ENCODE measurements at regions not wholly inside any gene's neighbourhood (a gene's known extent, or its start where the extent isn't known, plus 50 kb on each side); places are given as distances from the start of the nearest gene placed in this dataset.

DNA sequence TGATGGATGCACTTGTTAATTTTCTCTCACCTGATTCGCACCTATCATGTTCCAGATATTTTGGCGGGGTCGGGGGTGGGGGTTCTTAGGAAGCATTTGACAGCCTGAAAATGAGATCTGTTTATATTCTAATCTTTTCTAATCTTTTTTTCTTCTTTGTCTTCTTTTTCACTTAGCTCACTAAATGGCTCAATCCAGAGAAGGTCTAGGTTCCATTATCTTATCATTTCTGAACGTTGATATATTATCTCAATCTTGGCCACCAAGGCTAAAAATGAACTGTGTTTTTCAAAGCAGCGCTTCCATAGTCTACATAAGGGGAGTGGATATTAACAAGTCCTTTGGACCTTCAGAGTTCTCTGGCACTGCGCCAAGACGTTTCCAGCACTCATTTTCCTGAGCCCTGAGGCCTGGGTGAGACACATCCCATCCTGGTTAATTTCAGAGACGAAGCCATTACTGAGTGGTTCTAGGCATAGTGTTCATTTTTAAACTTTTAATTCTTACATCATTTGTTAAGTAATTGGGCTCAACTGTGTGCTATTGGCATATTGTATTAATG lies 229.0 kb downstream of the SOX11 start:
- no peak for DNase-seq

DNA sequence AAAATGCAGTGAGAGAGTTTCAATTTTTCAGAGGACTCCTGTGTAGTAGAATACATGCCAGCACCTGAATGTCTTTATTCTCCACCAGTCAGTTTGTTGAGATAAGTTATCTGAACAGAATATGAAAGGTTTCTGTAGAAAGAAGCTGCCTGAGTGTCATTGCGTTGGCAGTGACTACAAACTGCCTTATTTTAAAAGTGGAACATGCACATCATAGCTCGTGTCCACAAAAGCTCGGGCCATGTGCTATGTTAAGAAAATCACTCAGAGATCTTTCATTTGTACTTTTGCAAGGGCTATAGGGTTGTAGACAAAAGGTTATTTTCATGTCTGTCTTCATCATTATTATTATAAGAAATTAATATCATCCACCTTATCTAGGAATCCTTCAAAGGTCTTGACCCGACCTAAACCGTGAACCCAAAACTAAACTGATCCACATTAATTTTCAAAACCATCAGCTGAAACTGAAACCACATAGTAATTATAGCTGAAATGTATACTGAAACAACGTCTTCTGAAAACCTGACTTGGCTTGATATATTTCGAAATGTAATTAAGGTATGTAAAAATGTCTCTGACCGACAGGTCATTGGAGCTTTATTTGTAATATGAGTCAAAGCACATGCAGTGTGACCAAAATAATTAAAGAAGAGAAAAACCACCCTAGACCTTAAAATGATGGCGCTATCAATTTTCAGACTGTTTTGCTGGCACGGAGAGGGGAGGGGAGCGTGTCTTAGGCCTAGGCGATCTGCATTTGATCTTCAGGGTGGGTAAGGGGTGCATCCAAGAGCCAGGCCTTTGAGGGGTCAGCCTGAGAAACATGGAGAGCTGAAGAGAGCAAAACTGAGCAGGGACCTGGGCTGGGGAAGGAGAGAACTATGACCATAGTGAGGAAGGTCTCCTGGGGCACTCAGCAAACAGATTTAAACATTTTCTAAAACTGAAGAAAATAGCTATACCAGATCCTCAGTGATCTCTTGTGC lies 232.1 kb downstream of the SOX11 start:
- no peak for DNase-seq

DNA sequence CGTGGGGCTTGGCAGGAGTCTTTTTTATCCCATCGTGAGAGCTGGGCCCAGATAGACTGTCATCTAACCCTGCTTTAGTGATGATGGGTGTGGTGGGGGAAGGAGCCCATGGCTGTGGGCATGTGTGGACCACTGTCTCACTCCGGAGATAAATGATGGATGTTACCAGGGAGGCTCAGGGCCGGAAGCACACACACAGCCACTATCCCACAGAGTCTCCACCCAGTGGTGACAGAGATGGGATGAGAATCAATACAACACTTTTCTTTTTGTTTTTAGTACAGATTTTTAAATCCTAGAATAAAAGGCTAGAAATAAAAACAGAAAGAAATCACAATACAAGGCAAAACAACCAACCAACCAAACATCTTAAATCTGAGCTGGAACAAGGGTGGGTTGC lies 233.4 kb downstream of the SOX11 start:
- no peak for DNase-seq

DNA sequence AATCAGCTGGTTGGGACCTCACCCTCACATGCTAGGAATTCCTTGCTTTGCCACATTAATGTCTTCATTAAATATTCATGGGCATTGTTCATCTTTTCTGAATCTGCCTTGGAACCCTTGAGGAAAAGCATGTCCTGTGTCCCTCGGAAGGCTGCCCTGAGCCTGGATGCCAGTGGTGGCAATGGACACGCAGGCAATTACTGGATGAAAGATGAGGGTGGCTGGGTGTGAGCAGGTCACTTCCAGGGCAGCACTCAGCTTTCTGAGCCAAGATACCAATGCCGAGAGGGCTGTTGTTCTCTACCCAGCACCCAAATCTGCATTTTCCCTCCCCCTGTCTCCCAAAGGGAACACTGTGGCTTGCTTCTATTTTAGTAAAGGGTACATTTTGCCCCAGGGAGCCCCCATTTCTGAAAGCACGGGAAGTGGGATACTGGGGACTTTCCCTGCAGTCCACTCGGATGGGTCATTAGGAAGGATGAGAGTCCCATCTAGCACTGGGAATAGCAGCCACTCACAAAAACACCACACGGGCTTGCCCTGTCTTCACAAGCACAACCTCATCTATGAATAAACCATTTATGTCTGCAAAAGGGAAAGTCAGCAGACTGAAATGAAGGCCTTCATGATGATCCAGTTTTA lies 234.8 kb downstream of the SOX11 start:
- no peak for DNase-seq

DNA sequence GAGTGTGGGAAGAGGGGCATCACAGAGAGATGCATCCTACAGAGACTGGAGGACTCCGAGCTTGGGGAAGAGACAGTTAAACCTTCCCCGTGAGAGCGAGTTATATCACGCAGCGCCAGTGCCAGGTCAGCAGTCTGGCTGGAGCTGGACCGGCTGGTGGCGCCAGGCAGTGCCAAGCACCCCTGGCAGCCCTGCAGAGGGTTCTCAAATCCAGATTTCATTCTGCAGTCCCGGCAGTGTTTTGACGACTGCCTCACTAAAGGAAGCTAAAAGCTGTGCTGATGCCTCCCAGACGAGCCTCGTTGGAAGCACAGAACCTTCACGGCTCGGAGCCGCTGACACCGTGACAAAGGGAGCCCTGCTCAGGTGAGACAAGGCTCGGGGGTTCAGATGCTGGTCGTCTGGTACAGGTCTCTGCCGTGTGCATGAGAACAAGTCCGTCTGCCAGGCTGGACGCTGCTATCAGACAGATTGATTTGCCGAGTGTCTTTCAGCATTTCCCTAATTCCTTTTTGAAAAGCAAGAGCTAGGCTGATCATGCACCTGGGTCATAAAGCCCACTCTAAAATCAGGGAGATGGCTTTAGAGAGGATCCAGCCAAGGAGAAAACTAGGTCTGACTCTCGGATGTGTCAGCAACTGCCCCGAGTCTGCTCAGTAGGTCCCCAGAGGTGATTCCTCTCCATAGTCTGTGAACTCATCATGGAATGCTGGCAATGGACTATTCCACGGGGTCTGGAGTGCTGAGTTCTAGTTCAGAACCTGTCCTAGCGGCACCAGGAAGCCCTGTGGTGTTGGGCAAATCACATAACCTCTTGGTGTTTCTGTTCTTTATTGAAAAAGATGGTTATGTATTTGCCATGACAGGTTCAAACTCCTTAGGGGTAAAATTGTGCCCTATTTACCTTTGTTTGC lies 240.6 kb downstream of the SOX11 start:
- no peak for DNase-seq

DNA sequence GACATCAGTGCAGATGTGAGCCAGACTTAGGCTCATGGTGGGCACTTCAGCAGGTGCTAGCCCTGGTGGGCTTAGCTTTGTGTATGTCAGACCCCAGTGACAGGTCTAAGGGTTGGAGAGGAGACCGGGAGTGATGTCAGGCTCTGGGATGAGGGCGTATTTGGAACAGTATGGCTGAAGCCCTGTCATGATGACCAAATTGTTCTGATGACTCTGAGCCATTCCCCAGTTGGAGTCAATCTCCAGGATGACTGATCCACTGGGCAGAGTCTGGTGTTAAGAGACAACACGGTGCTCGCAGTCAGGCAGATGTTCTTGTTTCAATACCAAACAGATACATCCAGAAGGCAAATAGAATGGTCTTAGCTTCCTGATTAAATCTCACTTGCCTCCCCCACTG lies 241.5 kb downstream of the SOX11 start:
- DNase-seq = no peak

DNA sequence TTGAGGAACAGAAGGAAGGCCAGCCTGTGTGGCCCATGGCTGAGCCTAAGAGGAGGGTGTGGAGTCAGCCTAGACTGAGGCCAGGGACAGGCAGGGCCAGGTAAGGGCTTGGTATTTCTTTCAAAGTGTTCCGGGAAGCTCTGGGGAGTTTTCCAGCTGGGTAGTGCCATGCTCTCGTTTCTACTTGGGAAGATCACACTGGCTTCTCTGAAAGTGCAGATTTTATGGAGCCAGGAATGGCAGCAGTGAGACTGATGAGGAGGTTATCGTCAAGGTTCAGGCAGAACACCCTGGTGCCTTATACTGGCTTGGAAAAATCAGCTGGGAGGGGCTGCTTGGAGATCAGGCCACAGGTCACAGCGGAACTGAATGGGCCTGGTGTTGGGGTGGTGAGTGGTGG lies 245.1 kb downstream of the SOX11 start:
- DNase-seq = no peak

DNA sequence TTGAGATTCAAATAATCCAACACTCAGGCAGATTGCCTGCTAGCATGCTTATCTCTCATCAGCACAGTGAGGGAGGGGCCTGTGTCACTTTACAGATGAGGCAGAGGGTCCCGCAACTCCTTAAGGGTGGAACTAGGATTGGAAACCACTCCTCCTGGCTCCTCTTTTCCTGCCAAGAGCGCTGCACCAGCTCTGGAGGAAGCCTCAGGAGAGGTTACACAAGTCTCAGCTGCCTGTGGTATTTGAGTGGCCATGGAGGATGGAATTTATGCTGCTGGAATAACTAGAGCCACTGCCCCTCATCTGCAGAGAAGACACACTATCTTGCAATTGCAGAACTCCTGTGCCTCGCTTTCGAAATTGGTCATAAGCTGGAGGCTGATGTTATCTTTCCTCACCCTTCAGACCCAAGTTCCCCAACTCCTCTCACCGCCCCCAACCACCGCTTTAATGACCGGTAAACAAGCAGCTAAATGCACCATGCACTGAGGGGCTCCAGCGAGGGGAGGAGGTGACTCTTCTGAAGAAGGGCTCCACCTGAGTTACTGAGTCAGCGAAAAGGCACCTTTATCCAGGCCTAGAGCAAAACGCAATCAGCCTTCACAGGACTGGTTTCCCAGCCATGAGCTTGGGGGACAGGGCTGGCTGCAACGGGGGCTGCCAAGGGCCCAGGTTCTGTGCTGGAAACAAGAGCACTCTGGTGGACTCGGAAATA lies 245.8 kb downstream of the SOX11 start:
- no peak for DNase-seq

DNA sequence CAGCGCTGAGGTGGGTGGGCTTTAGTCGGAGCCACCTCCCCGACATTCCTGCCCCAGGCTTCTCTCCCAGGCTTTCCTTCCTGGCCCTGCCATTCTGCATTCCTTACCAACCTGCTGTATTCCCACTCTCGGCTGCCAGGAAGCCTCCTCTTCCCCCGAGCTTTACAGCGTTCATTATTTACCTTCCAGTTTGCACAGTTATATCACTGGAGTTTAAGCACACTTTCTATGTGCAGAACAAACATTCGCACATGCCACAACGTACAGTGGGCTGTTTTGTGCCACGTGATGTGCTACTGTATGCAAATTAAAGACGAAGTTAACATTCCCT lies 246.3 kb downstream of the SOX11 start:
- DNase-seq = no peak

DNA sequence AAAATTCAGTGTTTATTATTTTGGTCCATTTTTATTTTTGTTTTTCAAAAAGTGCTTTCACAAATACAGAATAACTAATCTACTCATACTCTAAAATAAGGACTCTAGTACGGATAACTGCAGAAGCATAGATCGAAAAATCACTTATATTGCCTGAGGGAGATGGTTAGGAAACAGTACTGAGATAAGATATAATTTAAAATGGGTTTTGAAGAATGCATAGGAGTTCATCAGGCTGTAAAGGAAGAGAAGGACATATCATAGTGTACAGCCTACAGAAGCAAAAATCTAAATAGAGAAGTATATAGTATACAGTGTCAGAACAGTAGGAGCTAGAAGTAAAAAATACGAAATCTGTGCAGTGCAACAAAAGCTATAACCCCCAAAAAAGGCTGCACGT lies 247.4 kb downstream of the SOX11 start:
- no peak for DNase-seq

DNA sequence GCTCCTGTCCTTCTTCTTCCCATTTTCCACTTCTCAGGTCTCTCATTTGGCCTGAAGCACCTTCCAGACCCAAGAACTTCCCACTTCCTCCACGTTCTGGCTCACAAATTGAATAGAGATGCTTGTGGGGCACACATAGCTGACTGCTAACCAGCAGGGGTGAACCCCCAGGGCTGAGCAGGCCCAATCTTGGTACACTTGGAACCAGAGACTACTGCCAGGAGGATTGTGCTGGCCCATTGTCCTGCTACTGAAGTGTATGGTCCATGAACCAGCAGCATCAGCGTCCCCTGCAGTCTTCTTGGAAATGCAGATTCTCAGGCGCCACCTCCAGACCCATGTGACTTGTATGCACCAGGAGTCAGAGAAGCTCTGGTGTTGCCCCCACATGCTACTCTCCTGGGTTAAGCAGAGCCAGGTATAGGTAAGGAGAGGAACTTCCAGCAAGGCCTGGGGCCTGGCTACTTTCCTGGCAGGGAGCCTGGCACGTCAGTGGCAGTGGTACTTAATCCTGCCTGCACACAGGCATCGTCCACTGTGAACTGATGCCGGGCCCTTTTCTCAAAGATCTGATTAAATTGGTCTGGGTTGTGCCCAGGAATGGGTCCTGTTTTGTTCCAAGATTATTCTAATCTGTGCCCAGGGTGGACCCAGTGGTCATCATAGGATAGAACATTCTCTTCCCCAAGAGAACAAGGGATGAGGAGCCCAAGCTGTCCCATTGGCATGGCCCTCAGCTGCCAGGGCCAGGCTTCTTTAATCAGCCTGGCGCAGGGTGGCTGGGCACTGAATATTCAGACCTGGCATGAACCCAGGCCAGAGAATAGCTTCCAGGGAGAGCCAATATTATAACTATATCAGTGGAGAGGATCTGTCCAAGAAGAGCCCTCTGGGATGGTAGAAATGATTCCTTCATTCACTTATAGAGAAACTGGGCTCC lies 248.7 kb downstream of the SOX11 start:
- DNase-seq = no peak

DNA sequence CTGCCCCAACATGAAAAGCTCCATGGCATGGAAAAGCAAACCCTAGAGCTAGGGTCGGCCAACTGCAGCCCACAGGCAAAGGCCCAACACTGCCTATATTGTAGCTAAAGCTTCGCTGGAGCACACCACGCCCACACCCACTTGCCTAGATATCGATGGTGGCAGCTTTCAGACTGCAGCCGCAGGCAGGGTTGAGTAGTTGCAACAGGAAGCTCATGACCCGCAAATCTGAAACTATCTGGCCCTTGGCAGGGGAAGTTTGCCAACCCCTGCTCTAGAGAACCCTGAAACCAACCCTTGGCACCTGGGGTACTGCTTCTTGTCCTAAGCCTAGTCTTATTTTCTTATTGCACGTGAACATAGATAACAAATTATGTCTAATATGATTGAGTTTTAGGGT lies 250.0 kb downstream of the SOX11 start:
- no peak for DNase-seq

DNA sequence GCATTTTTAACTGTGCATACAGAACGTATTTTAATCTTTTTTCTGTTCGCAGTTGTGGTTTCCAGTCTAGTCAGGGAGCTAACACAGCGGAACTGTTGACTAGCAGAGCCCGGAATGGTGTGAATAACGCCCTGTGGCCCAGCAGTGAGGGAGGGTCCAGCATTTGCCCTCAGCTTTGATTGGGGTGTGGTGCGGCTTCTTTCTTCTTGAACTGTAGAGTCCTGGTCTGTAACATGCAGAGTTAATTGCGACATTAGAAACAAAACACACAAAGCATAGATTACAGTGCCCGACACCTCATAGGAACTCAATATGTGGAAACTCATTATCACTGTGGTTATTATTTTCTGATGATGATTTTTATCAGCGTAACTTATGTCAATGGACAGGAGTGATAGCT lies 253.6 kb downstream of the SOX11 start:
- DNase-seq = no peak

DNA sequence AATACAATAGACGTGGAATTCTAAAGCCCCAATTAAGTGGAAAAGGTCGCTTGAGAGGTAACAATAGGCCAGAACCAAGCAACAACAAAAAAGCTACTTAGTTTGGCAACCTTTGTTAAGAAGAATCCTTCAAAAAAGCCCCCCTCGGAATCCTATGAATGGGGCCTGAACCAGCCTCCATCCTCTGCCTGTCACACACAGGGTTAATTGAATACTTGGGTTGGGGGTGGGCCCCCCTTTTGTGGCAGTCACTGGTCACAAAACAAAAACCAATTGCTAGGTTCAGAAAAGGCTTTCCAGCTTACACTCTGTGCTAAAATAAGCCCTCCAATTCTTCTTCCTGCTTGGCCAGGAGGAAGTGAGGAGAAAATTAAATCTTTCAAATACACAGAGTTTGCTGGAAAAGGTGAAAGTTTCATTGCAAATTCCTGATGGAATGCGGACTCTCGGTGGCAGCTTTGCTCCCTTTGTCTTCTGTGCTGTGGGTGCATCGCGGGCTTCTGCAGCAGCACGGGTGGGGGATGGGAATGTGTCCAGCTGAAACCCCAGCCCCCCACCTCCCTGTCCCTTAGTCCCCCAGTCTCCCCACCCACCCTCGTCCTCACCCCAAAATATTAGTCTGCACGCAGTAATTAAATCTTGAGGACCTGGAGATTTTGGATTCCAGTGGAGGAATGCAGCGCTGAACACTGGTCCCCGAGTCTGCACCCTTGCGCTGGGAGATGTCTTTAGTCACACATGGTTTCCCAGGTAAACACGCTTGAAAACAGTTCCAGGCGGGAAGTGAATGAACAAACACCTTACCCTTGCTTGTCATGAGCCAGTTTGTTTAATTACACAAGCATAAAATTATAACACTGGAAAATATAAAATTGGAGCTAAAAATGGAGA lies 254.3 kb downstream of the SOX11 start:
- no peak for DNase-seq

DNA sequence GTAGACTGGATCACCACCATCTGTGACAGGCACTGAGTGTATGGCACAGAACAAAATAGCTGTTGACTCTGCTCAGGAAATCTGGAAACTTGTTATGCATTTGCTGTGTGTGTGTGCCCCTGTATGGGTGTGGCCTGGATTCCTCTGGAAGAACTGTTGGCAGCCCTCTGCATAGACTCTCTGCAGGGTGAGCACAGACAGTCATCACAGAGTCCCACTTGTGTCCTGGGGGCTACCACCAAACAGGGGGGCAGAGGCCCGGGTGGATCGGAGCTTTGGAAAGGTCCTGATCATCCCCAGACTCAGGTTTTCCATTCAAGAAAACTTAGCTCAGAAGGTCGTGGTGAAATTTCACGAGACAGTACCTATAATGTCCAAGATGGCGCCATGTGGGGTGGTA lies 258.6 kb downstream of the SOX11 start:
- no peak for DNase-seq

DNA sequence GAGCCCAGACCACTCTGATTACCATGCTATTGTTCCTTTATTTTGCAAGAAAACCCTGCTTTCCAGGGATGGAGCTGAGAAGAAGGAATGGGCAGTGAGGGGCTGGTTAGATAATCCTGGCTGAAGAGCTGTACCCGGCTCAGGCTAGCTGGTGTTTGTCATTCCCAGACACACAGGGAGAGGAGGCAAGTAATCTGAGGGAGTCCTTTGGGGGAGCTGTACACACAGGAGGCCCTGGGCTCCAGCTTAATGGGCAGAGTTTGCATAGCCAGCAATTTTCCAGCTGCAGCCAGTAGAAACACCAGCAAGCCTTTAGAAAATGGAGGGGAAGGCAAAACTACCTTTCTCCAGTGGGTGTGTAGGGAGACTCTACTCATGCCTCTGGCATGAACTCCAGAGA lies 259.3 kb downstream of the SOX11 start:
- no peak for DNase-seq

DNA sequence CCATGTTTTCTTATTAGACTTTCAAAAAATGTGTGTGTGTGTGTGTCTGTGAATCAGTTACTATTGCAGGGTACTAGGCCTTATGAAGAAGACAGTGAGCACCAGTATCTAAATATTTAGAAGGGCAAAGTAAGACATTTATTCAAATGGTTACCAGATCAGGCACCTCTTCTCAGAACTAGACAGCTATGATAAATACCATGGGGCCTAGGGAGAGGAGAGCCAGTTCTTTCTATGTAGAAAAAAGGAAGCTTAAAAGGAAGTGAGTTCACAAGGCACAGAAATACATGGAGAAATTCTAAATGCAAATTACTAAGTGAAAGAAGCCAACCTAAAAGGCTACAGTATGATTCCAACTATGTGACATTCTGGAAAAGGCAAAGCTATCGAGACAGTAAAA lies 261.3 kb downstream of the SOX11 start:
- DNase-seq = no peak

DNA sequence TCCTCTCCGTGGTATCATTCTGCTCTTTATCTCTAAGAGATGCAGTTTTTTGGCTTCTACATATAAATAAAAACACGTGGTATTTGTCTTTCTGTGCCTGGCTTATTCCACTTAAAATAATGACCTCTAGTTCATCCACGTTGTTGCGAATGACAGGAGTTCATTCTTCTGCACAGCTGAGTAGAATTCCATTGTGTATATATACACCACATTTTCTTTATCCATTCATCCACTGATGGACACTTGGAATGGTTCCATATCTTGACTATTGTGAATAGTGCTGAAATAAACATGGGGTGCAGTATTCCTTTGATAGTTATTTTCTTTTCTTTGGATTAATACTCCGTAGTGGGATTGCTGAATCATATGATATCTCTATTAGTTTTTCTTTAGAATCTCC lies 262.3 kb downstream of the SOX11 start:
- no peak for DNase-seq

DNA sequence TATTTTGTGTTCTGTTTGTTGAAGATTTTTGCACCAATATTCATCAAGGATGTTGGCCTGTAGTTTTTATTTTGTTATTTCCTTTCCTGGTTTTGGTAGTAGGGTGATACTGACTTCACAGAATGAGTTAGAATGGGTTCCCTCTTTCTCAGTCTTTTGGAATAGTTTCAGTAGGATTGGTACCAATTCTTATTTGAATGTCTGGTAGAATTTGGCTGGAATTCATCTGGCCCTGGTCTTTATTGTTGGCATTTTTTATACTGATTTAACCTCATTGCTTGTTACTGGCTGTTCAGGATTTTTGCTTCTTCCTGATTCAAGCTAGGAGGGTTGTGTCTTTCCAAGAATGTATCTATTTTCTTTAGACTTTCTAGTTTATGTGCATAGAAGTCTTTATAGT lies 263.7 kb downstream of the SOX11 start:
- no peak for DNase-seq
